SK-N-SH treated with all-trans-retinoic acid at 6 μM for 48 hours (cell line): ENCODE measurements at regions not wholly inside any gene's neighbourhood (a gene's known extent, or its start where the extent isn't known, plus 50 kb on each side); places are given as distances from the start of the nearest gene placed in this dataset.

Source experiments
- GLIS3 ChIP-seq: fragments of 250-450 bp; sonication (Bioruptor Pico); IDR thresholded peaks from 2 replicates; pipeline ENCODE4 v1.5.0; 2020; ENCODE audit warnings: mild to moderate bottlenecking, moderate library complexity
- ISL1 ChIP-seq: fragments of 250-450 bp; sonication (Bioruptor Pico); IDR thresholded peaks from 2 replicates; pipeline ENCODE4 v2.1.2; 2022; ENCODE audit warnings: mild to moderate bottlenecking, moderate library complexity
- ZC3H10 ChIP-seq: fragments of 250-450 bp; sonication (Bioruptor Pico); IDR thresholded peaks from 2 replicates; pipeline ENCODE4 v1.5.1; 2021; ENCODE audit warnings: mild to moderate bottlenecking, moderate library complexity
- ZFP3 ChIP-seq: fragments of 250-450 bp; sonication (Bioruptor Pico); IDR thresholded peaks from 2 replicates; pipeline ENCODE4 v1.5.0; 2020; ENCODE audit warnings: mild to moderate bottlenecking, moderate library complexity
- ZNF70 ChIP-seq: fragments of 450-650 bp; formaldehyde crosslinking; IDR thresholded peaks from 2 replicates; pipeline ENCODE4 v1.5.0; 2020; ENCODE audit warnings: mild to moderate bottlenecking, moderate library complexity
- TF ChIP-seq, protein P1 (sequence below): fragments of 250-450 bp; sonication (Bioruptor Pico); IDR thresholded peaks from 2 replicates; pipeline ENCODE4 v1.8.0; 2020; ENCODE audit warnings: mild to moderate bottlenecking, moderate library complexity, borderline replicate concordance

DNA sequence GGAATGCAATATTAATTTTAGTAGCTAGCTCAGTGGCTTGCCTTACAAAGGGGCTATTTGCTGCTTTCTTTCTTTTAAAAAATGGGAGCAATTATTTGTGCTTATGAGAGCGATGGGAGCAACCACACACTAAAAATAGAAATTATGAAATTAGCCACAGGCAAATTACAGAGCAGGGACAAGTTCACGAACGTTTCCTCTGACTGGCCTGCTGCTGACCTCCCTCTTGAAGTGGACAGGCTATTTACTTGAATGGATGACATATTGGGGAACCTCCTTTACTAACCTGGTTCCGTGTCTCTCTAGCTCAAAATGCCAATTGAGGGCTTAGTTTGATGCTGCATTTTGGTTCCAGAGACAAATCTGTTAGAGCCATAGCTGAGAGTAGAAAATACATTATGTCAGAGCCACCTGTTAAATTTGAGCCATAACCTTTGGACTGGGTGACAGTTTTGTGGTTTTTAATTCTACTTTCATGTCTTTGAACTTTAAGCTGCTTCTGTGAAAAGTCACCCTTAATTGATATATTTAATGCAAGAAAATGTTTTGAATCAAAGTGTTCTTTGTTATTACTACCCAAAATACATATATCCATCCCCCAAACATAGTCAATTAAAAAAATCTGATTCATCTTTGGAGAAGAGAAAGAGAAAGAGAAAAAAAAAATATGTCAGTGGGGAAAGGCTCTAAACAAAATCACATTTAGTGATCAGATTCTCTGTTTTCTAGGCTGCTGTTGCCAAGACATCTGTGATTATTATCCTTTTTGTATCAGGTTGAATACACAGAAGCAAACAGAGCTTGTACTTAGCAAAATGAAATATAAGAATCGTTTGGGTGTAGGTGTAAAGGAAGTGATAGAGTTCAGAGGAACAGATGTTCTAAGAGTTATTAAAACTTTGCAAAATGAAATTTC lies 351.9 kb downstream of the ADGRL2 start:
- no peak for TF ChIP-seq ZNF70 (CRISPR knock-in tag)
- TF ChIP-seq ZC3H10 (CRISPR knock-in tag), result no peak
- no peak for TF ChIP-seq ZFP3 (CRISPR knock-in tag)
- no peak for TF ChIP-seq GLIS3 (CRISPR knock-in tag)
- no peak for TF ChIP-seq ISL1 (CRISPR knock-in tag)
- TF ChIP-seq, protein P1, sequence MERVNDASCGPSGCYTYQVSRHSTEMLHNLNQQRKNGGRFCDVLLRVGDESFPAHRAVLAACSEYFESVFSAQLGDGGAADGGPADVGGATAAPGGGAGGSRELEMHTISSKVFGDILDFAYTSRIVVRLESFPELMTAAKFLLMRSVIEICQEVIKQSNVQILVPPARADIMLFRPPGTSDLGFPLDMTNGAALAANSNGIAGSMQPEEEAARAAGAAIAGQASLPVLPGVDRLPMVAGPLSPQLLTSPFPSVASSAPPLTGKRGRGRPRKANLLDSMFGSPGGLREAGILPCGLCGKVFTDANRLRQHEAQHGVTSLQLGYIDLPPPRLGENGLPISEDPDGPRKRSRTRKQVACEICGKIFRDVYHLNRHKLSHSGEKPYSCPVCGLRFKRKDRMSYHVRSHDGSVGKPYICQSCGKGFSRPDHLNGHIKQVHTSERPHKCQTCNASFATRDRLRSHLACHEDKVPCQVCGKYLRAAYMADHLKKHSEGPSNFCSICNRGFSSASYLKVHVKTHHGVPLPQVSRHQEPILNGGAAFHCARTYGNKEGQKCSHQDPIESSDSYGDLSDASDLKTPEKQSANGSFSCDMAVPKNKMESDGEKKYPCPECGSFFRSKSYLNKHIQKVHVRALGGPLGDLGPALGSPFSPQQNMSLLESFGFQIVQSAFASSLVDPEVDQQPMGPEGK (CRISPR knock-in tag), result no peak
